HG03378 (cell line): ENCODE measurements at regions not wholly inside any gene's neighbourhood (a gene's known extent, or its start where the extent isn't known, plus 50 kb on each side); places are given as distances from the start of the nearest gene placed in this dataset.

ENCODE experiments used
- ATAC-seq: cut with Tn5 transposase; IDR thresholded peaks from one replicate; pipeline ENCODE4 v1.9.1; 2021; ENCODE audit warnings: mild to moderate bottlenecking, moderate library complexity; ENCODE audit not compliant: unreplicated experiment

DNA sequence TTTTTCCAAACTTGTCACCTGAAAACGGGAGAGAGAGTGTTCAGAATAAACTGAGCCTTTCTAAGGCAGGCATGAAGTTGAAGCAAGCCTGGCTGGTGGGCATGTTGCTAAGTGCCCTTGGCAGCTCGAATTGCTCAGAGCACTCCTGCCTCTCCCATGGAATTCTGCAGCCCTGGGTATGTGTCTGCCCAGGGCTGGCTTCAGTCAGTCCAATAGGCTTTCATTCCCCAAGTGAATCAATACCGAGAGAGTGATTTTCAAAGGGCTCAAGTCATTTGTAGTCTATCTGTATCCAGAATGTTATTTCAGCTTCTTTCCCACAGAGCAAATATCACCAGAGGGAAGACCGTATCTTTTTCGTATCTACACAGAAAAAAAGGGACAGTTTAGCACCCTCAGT, 415.5 kb upstream of the COBL start:
- ATAC-seq, result no peak

DNA sequence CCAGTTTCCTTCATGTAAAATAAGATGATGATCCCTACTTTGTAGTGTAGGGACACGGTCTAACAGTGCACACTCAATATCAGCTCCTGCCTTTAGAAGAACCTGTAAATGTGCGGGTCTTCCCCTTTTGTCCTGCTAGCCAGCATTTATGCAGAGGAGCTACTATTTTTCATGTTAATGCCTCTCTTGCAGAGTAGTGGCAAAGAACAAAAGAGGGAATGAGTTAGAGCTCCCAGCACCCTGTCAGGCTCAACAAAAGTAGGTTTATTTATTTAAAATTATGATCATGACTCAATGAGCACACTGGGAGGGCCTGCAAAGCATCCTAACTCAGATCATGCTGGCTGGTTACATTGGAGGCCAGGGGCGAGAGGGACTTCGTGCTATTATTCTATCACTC, 414.5 kb upstream of the COBL start:
- no peak for ATAC-seq

DNA sequence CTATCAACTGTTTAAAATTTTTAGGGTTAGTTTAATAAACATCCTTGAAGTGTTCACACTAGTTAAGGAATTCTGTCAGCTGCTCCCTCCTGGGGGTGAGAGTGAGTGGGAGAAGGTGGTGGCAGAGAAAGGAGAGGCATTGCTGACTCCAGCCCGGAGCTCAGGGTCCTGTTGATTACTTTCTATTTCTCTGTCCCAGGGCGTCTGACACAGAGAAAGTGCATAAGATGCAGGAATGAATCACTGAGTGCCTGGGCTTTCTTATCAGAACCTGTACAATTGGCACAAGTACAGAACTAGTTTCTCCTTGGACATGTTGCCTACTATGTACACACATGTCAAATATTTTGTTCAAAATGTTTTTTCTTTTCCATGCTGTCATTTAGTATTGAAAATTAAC, 410.8 kb upstream of the COBL start:
- no peak for ATAC-seq

DNA sequence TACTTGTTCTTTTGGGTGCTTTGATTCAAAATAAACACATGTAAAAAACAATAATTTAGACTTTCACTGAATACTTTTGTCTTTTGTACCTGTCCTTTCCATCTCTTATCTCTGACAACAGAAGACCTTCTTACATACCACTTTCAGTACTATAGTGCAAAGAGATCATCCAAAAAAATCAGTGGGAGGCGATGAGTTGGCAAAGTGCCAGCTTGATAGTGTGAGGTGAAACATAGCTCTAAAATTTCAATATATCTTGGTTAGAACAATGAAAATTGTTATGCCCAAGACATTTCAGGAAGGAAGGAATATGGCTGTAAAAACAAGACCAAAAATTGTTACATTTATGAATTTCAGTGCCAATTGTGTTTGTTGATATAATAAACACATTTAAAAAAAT, 390.2 kb upstream of the COBL start:
- ATAC-seq, result no peak

DNA sequence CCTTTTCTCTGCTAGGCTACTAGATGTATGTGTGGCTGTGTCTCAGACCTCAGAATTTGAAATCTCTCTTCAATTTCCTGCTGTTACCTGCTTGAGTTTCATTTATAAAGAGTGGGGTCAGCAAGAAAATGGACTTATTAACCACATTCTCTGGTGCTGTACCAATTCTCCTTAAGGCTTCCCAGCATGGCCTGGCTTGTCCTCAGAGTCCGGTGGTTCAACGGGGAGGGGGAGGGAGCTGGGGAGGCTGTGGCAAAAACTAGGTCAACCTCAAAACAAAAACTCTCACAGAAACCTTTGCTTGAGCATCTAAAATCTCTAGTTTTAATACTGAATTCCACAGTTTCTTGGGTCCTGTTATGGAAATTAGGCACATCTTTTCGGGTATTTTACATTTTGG, 389.1 kb upstream of the COBL start:
- ATAC-seq, result no peak

DNA sequence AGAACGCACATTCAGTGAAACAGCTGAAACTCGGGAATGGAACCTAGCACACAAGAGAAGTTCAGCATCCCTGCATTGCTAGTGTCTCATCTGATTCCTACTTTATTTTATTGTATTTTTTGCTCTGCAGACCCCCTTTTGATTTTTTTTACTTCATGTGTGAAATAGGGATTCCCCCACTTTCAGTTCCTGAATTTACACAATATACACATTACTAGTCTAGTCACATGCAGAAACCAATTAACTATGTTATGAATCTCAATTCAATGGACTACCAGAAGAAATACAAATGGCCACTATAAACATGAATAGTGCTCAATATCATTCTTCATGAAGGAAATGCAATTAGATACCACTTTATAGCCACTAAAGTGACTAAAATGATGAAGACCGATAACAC, 386.1 kb upstream of the COBL start:
- peak; percentile 56 for ATAC-seq

DNA sequence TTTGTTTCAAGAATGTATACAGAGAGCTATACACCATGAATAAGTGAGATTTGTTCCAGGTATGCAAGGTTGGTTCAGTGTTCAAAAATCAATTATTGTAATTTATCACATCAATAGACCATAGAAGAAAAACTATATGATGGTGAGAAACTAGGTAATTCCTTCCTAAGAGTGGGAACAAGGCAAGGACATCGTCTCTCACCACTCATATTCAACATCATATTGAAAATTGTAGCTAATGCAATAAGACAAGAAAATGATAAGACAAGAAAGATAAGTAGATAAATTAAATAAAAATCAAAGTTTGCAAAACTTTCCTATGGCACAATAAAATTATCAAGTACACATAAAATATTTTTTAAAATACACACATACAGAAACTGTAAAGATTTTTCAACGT, 385.3 kb upstream of the COBL start:
- ATAC-seq, result no peak

DNA sequence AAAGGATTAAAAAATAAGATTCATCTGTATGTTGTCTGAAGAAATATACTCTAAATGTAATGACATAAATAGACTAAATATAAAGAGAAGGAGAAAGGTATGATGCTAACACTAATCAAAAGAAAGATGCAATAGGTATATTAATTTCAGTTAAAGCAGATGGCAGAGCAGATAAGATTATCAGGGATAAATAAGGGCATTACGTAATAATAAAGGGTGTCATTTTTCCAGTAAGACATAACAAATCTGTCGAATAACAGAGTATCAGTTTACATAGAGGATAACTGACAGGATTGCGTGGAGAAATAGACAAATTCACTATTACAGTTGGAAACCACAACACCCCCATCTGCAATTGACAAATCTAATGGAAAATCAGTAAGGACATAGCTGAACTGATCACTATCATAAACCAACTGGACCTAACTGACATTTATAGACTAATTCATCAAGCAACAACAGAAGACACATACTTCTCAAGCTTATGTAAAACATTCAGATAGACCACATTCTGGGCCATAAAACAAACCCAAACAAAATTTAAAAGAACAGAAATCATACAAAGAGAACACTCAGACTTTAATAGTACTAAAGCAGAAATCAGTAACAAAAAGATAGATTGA, 384.1 kb upstream of the COBL start:
- no peak for ATAC-seq

DNA sequence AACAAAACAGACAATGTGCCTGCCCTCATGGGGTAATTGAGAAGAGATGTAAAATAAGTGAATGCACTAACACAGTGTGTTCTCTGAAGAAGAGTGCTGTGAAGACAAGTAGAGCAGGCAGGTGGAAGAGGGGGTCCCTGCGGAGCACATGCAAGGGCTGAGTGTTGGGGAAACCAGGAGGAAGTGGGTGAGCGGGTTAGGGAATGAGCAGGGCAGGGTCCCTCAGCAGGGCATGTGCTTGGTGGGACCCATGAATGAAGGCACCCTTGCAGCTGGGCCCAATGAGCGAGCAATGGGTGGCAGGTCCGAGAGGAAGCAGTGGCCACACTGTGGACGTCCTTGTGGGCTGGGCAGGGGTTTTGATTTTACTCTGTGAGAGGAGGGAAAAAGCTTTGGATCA, 376.6 kb upstream of the COBL start:
- no peak for ATAC-seq

DNA sequence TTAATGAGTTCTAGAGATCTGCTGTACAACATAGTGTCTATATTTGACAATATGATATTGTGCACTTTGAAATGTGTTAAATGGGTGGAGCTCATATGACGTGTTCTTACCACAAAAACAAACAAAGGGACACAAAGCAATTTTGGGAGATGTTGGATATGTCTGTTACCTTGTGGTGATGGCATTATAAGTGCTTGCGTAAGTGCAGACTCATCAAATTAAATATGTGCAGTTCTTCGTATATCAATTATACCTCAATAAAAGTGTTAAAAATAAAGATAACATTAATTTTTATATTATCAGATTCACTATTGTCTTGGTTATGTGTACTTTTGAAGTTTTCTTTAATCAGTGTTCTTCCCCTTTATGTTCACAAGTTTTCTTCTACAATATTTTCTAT, 372.9 kb upstream of the COBL start:
- ATAC-seq, result no peak

DNA sequence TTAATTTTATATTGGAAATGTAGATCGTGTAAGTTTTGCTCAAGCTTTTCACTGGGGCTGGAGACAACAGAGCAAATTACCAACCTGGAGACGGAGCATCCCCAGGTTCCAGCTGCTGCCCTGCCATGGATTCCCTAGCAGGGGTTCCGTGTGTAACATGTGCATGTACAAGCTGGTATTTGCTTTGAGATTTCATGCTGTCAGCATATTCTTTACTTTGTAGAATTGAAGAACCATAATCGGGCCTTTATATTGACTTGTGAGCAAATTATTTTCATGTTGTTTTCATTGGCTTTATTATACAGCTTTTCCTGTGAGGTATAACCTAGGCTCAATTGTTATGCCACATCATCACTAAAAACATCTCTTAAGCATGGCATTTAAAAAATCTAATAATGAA, 369.2 kb upstream of the COBL start:
- no peak for ATAC-seq

DNA sequence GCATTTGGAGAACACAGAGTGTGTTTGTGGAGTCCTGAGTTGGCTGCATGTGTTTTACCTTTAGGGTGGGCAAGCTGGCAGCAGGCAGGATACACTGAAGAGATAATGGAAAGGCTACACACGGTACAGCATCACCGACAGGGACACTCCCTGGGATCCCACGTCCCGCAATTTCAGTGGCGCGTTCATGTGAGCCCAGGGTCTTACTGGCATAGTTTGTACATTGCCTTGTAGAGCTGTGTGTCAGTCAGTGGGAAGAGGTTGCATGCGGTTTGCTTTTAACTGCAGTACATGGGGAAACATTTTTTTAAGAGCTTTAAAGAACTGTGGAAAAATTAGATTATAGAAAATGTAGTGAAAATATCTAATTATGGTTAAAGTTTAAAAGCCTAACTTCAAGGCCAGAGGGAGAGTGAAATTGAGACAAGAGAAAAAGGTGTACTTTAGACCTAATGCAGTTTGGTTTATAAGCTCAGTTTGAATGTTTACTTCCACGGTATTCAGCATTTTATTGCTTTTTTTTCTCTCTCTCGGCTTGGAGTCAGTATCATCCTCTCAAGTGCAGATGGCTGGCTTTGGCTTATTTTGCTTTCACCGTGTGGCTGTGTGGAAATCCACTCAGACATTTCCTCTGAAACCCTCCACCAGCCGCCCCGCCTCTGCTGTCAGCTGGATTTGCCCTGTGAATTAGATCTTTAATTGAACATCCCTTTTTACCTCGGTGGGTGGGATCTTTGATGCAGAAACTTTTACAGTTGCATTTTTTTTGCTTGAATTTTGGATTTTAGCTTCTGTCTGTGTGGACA, 364.2 kb upstream of the COBL start:
- ATAC-seq, result no peak

DNA sequence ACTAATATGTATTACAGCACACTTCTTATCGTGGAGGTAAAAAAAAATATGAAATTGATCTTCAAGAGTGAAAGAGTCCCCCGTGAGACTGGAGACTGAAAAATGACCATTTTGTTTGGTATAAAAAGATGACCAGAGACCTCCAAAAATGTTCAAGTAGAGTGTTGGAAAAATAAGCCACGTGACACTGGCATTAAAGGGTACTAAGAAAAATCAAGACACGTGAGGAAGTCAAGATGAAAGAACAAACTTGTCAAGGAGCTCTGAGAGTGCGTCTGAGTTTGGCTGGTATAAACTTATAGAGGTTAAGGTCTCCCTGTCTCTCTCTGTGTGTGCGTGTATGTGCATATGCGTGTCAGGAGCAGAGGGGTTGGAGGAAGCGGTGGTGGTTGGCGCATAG, 362.7 kb upstream of the COBL start:
- no peak for ATAC-seq

DNA sequence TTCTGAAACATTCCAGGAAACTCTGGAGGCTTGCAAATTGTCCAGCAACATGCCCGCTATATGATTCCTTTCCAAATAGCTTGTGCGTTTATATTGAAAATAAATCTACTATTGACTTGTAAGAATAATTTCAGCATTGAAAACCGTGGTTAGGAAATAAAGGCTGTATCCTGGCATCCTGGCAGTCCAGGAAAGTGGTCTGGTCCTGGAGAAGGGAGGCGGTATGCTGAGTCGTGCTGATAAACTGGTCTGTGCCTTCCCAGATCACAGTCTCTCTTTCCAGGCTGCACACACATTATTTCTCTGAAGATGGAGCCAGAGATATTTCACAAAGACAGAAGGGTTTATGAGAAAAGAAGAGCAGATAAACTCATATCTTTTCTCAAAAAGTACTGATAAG, 350.1 kb upstream of the COBL start:
- no peak for ATAC-seq

DNA sequence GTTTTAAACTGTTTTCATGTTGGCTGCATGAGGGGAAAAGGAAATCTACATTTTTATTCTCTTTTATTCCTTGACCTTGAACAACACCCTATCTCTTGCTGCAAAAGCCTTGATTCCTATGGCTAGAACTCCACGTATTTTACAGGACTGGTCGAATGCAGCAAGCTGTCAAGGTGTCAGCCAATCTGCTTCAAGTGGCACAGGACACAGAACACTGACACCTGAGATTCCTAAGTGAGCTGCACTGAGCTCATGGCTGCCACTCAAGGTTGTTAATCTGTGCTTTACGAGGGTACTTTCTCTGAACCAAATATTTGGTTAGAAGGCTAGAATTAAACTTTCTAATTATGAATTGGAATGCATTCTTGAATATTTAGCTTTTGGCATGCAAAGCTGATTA, 349.7 kb upstream of the COBL start:
- no peak for ATAC-seq

DNA sequence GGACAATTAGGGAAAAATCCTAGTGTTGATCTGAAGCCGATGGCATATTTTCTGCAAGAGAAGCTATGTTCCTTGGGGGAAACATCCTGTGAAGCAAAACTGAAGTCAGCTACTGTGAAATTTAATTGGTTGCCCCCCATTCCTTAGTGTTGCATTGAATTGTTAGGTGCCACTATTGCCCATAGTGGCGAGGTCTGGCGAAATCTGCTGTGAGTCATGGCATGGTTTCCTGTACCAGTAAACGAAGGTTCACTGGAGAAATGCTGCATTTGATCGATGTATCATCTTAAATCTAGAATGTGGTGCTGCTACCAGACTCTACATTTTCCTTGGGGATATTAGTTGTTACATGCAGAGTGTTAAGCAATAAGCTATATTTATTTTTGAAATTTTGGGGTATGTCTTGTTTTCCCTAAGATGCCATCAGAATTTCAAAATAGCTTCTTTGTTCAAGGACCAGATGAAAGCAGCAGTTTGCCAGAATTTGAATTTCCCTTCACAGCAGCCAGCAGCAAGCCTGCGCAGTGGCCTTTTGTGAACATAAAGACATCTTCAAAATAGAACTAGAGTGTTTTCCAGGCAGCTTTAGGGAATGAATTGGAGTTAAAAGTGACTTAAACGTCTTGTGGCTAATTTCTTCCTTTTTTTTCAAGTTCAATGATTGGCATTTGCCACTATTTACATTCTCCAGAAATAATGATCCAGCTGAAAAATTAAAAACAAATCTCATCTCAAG, 348.6 kb upstream of the COBL start:
- no peak for ATAC-seq

DNA sequence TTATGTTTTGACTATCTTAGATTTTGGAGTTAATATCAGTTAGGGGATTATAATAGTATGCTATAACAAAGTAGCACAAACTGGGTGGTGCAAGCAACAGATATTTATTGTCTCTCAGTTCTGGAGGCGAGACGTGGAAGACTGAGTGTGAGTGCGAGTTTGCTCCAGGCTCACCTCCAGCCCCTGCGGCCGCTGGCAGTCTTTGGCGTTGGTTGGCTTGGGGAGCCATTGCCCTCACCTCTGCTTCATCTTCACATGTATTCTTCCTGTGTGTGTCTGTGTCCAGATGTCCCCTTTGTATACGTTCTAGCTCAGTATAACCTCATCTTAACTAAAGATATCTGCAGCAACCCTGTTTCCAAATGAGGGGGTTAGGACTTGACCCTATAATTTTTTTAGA, 343.9 kb upstream of the COBL start:
- no peak for ATAC-seq

DNA sequence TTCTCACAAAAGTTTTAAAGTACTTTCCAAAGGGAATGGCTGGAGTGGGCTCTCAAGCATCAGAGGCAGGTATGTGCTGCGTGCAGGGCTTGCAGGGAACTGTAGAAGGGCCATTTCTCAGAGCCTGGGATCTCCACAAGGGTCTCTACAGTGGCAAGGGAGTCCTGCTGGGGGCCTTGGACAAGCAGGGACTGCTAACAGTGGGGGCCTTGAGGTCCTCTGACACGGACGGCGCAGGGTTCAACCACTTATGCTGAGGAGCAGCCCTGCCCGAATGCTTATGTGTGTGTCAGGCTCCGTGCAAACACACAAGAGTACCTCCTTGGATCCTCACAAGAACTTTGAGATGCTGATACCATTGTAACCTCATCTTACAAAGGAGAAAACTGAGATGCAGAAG, 342.1 kb upstream of the COBL start:
- no peak for ATAC-seq

DNA sequence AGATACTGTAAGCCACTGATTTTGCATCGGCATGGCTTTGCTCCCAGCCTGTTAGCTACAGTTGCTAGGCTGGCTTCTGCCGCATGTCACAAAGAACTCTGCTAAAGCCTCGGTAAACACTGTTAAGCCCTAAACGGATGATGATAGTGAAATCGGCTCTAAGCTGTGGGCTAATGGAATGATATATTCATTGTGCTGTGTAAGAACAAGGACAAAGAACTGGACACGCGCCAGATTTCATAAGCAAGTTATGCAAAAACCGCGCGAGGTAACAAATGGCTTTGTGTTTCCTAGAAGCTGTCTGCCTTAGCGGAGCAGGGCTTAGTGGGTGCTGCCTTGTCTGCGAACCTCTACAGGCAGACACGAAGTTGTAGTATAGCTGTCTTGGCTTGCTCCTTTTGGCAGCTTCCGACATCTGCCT, 331.3 kb upstream of the COBL start:
- ATAC-seq, result no peak

DNA sequence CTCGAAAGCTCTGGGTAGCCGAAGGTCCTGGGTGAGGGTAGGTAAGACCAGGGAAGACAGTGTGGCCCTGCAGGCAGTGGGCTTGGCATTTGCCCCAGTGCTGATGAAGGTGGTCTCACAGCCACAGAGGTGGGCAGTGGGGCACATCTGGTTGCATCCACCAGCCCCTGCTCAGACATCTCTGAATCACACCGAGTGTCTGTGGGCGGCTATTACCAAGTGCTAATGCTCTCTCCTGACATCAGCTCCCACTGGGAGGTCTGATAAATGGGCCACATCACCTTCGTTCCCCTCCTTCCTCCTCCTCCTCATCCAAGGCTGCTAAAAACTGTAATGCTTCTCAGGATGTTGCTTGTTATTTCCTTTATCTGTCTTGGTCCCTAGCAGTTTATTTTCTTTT, 330.9 kb upstream of the COBL start:
- ATAC-seq, result no peak

DNA sequence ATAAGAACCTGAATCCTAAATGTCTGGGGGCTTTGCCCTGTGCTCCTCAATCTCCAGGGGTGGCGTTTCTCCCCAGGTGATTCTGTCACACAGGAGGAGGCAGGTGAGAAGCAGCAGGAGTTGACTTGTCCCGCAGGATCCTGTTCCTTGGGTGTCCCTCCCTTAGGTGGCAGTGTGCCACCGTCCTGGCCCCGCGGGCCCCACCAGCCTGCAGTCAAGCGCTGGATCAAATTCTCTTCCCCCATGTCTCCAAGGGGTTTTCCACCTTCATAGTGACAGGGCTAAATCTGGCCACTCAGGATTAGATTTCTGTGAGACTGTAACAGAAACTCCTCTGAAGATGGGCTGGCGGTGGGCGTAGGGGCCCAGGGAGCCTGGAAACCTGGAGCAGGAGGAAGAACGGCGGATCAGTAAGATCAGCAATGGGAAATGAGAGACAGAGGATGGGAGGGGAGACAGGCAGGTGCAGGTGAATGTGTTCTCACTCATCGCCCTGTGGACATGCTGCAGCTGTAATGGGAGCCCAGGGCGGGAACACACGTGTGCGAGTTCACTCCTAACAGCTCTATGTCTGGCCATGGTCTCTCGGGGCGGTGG, 329.2 kb upstream of the COBL start:
- ATAC-seq, result no peak

DNA sequence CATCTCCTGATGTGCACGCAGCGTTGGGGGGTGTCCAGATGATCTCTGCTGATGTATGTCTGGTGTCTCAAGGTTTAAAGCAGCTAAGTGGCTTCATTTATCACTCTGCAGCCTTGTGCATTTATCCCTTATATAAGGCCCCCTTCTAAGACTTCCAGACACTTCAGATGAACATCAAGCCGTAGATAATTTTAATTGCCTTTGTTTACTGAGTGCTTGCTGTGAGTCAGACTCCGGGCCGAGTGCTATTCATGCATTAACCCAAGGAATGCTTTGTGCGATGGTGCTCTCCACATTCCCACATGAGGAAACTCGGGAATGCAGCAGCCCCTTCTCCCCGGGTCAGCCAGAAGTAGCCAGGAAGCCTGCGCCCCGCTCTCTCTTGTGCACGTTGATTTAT, 328.6 kb upstream of the COBL start:
- no peak for ATAC-seq
